HFFc6 (cell line): ENCODE measurements at regions not wholly inside any gene's neighbourhood (a gene's known extent, or its start where the extent isn't known, plus 50 kb on each side); places are given as distances from the start of the nearest gene placed in this dataset.
A peak's percentile ranks its signal among the peaks of the same experiment; 100 is the strongest.

ENCODE experiments used
- DNase-seq: peaks from one replicate; pipeline ENCODE4 v3.0.0-alpha.2; 2018
- H3K27ac Mint-ChIP-seq: 2 replicates; pipeline ENCODE4 v1.8.0; 2020; ENCODE audit warnings: mild to moderate bottlenecking, mixed read lengths
- H3K27me3 Mint-ChIP-seq: 2 replicates; pipeline ENCODE4 v1.8.0; 2021; ENCODE audit warnings: mild to moderate bottlenecking, moderate library complexity, mixed read lengths; ENCODE audit not compliant: insufficient read depth
- H3K36me3 Mint-ChIP-seq: 2 replicates; pipeline ENCODE4 v1.8.0; 2021; ENCODE audit warnings: low read depth, mixed read lengths
- H3K4me1 Mint-ChIP-seq: 2 replicates; pipeline ENCODE4 v1.8.0; 2020; ENCODE audit warnings: low read depth, mixed read lengths
- H3K4me3 Mint-ChIP-seq: 2 replicates; pipeline ENCODE4 v1.8.0; 2020; ENCODE audit warnings: mild to moderate bottlenecking, moderate library complexity, mixed read lengths
- H3K9me3 Mint-ChIP-seq: 2 replicates; pipeline ENCODE4 v1.8.0; 2020; ENCODE audit warnings: mild to moderate bottlenecking, mixed read lengths
- CTCF ChIP-seq: fragments of 200-600 bp; sonication (generic); IDR thresholded peaks from 2 replicates; pipeline ENCODE4 v1.5.0; 2021; ENCODE audit warnings: antibody characterized with exemption, mild to moderate bottlenecking

GRCh38 chr1:170310951-170311350 is 165.2 kb downstream of the NTMT2 start:
- TF ChIP-seq CTCF = no peak
- DNase-seq = no peak
- H3K9me3 Mint-ChIP-seq = no peaks in the 10 kb centered on the region
- H3K4me3 Mint-ChIP-seq = no peak overlapping the region
- peaks cover 66% of the 10 kb centered on the region for H3K4me1 Mint-ChIP-seq
- H3K27me3 Mint-ChIP-seq = no peaks in the 10 kb centered on the region
- peak overlapping the region; percentile 94 for H3K27ac Mint-ChIP-seq
- no peaks in the 10 kb centered on the region for H3K36me3 Mint-ChIP-seq

GRCh38 chr1:170313306-170313705 is 167.5 kb downstream of the NTMT2 start:
- TF ChIP-seq CTCF = no peak
- Mint-ChIP-seq H3K4me1 (peaks cover 51% of the 10 kb centered on the region), H3K36me3 (no peaks in the 10 kb centered on the region), H3K27ac (no peak overlapping the region), H3K9me3 (no peaks in the 10 kb centered on the region), H3K4me3 (no peak overlapping the region), H3K27me3 (no peaks in the 10 kb centered on the region)
- no peak for DNase-seq

- Mint-ChIP-seq H3K4me1 (peaks cover 52% of the 10 kb centered on the region), H3K27ac (no peak overlapping the region)
- DNase-seq = no peak
These were observed 170.5 kb downstream of the NTMT2 start for GRCh38 chr1:170316270-170316669.

GRCh38 chr1:170318141-170318540 is 172.4 kb downstream of the NTMT2 start:
- peaks cover 2% of the 10 kb centered on the region; the same call in 1 of the 2 replicates for H3K36me3 Mint-ChIP-seq
- H3K27me3 Mint-ChIP-seq = no peaks in the 10 kb centered on the region
- TF ChIP-seq CTCF = no peak
- no peak overlapping the region for H3K27ac Mint-ChIP-seq
- no peaks in the 10 kb centered on the region; the same call in 1 of the 2 replicates for H3K9me3 Mint-ChIP-seq
- H3K4me3 Mint-ChIP-seq = no peak overlapping the region
- peaks cover 52% of the 10 kb centered on the region for H3K4me1 Mint-ChIP-seq
- no peak for DNase-seq

More at GRCh38 chr1:170316270-170316669, 170.5 kb downstream of the NTMT2 start:
- Mint-ChIP-seq H3K36me3 (no peaks in the 10 kb centered on the region), H3K27me3 (no peaks in the 10 kb centered on the region), H3K9me3 (no peaks in the 10 kb centered on the region), H3K4me3 (no peak overlapping the region)
- TF ChIP-seq CTCF = no peak

- Mint-ChIP-seq H3K4me1 (peaks cover 47% of the 10 kb centered on the region), H3K9me3 (no peaks in the 10 kb centered on the region; the same call in 1 of the 2 replicates), H3K4me3 (no peak overlapping the region), H3K27me3 (no peaks in the 10 kb centered on the region), H3K27ac (peak overlapping the region; percentile 33; the same call in 1 of the 2 replicates), H3K36me3 (peaks cover 8% of the 10 kb centered on the region; the same call in 1 of the 2 replicates)
- TF ChIP-seq CTCF = no peak
- no peak for DNase-seq
These were observed 173.0 kb downstream of the NTMT2 start for GRCh38 chr1:170318736-170319135.

- Mint-ChIP-seq H3K27ac (no peak overlapping the region), H3K4me3 (no peak overlapping the region), H3K27me3 (no peaks in the 10 kb centered on the region), H3K9me3 (no peaks in the 10 kb centered on the region; the same call in 1 of the 2 replicates), H3K36me3 (peaks cover 8% of the 10 kb centered on the region; the same call in 1 of the 2 replicates), H3K4me1 (peaks cover 47% of the 10 kb centered on the region)
- no peak for TF ChIP-seq CTCF
- no peak for DNase-seq
These were observed 175.4 kb downstream of the NTMT2 start for GRCh38 chr1:170321113-170321512.
